NCI-H146 (cell line): ENCODE measurements at regions not wholly inside any gene's neighbourhood (a gene's known extent, or its start where the extent isn't known, plus 50 kb on each side); places are given as distances from the start of the nearest gene placed in this dataset.
"Not testable (repeated sequence)": the region's sequence is repeated elsewhere in the genome, so short reads cannot be mapped to it uniquely, and the experiment has no call there.

Source experiments
- DNase-seq: peaks from one replicate; lab custom pipeline; 2025; lab: John Stamatoyannopoulos, UW

DNA sequence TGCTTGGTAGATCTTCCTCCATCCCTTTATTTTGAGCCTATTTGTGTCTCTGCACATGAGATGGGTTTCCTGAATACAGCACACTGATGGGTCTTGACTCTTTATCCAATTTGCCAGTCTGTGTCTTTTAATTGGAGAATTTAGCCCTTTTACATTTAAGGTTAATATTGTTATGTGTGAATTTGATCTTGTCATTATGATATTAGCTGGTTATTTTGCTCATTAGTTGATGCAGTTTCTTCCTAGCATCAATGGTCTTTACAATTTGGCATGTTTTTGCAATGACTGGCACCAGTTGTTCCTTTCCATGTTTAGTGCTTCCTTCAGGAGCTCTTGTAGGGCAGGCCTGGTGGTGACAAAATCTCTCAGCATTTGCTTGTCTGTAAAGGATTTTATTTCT is 72.4 kb downstream of the HNRNPD start:
- not testable (repeated sequence) for DNase-seq

DNA sequence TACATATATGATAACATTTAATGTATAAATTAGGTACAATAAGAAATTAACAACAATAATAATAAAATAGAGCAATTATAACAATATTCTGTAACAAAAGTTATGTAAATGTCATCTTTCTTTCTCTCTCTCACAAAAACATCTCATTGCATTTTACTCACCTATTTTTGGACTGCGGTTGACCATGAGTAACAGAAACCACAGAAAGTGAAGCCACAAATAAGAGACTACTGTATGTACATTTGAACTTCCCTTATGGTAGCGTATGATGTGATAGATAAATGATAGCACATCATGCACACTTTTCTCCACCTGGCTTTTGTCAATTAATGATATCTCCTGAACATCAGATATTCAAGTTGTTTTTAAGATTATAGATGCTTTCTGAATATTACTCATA is 80.5 kb downstream of the HNRNPD start:
- DNase-seq = no peak

DNA sequence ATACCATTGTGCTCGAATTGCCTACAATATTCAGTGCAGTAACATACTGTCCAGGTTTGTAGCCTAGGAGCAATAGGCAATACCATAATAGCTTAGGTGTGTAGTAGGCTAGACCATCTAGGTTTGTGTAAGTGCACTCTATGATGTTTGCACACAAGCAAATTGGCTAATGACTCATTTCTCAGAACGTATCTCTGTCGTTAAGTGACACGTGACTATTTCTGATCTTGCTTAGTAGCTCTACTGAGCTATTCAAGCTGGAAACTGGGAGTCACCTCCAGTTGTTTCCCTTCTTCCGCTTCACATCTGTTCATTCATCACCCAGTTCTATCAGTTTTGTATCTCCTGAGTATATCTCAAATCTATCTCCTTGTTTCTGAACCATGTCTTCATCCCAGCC is 86.1 kb downstream of the HNRNPD start:
- no peak for DNase-seq

DNA sequence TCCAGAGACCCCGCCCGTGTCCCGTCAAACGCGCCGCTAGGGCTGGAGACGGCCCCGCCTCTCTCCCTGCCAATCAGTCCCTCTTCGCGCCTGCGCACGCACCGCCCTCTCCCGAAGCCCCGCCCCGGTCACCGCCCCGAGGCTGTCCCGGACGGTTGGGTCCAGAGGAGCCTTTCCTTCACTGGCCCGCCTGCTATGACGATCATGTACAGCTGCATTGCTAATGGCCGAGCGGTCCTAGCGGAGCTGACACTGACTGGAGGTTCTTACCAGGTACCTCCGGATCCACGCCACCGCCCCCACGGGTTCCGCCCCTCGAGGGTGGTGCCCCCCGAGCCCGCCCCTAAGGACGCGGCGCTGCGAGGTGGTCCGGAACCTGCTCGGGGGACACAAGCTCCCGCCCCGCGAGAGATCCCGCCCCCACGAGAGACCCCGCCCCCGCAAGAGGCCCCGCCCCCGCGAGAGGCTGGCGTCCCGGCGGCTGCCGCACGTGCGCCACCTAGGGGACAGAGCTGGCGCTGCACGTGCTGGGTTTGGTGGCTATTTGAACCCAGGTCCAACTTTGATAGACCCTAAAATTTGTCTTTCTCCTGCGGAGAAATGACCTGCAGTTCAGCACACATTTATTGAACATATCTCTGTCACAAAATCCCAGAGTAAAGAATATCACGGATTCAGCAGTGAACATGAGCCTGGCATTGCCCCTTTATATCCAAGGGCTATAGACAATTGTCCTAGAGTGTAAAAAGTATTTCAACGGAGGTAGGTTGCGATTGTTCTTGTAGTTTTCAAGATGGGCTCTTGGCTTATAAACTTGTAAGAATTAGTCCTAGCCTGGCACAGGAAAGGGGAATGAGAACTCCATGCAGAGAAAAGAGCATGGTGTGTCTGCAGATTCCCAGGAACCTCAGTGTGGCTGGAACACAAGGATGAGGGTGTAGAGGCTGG is 88.7 kb downstream of the HNRNPD start:
- peak; percentile 98 for DNase-seq

DNA sequence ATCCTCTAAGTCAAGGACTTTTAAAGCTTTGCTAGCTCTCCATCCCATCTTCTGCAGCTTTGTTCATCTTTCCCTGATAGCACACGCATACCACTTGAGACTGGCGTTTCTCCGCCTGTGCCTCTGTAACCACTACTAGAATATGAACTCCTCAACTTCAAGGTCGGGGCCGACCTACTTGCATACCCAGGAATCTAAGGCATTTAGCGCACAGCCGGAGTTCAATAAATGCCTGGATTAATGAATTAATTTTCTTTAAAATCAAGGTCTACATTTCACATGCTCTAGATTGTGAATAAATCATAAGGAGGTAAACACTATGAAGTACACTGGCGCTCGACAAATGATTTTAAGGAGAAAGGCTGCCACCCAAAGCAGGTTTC is 89.3 kb downstream of the HNRNPD start:
- DNase-seq = peak; percentile 1

DNA sequence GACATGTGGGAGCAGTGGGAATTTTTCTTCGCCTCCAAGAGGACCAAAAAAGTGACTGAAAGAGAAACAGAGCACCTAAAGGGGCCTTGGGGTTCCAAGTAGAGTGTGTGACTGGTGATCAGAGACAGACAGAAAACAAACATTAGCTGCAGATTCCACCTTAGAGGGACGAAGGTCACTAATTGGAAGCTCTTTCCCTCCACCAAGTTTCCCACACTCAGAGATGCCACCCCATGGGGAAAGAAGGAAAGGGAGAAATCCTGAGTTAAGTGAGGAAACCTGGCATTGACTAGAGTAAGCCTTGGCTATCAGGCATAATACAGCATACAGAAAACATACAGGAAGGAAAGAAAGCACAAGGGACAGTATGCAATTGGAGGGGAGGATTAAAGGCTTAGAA is 90.9 kb downstream of the HNRNPD start:
- no peak for DNase-seq

DNA sequence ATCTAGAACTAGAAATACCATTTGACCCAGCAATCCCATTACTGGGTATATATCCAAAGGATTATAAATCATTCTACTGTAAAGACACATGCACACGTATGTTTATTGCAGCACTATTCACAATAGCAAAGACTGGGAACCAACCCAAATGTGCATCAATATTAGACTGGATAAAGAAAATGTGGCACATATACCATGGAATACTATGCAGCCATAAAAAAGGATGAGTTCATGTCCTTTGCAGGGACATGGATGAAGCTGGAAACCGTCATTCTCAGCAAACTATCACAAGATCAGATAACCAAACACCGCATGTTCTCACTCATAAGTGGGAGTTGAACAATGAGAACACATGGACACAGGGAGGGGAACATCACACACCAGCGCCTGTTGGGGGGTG is 94.2 kb downstream of the HNRNPD start:
- DNase-seq = not testable (repeated sequence)

DNA sequence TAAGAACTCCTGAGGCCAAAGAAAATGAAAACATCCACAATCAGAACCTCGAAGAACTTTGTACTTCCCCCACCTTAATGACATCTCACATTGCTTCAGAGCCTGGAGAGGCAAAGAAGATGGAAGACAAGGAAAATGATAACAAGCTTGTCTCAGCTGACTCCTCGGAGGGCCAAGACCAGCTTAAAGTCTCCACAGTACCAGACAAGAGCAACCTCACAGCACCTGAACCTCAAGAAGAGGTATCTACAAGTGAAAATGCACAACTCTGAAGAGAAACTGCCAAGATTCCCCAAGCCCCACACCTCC is 97.5 kb downstream of the HNRNPD start:
- no peak for DNase-seq

DNA sequence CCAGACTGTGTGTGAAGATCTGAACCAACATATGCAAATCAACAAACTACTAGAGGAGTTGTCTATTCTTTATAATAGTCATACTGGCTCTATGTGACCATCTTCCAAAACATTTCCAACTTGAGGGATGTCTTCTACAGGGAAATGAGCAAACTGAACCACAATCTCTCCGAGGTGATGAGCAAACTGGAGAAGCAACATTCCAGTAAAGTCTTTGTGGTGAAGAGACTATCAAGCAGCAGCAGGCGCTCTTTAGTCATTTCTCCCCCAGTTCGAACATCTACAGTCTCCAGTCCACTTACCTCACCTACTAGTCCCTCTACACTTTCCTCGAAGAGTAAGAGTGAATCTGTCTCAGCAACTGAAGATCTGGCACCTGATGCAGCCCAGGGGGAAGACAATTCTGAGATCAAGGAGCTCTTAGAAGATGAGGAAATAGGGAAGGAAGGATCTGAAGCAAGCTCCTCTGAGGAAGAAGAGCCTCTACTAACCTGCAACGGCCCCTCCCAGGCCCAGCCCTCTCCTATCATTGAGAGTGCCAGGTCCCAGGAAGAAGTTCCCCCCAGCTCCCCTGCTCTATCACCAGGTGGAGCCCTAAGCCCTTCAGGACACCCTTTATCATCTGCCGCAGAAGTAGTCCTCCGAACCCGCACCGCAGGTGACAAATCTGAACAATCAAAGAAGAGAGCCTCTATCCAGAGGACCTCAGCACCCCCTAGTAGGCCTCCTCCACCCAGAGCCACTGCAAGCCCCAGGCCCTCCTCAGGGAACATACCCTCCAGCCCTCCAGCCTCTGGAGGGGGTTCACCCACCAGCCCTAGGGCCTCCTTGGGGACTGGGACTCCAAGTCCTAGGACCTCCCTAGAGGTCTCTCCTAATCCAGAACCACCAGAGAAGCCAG is 98.1 kb downstream of the HNRNPD start:
- peak; percentile 1 for DNase-seq

DNA sequence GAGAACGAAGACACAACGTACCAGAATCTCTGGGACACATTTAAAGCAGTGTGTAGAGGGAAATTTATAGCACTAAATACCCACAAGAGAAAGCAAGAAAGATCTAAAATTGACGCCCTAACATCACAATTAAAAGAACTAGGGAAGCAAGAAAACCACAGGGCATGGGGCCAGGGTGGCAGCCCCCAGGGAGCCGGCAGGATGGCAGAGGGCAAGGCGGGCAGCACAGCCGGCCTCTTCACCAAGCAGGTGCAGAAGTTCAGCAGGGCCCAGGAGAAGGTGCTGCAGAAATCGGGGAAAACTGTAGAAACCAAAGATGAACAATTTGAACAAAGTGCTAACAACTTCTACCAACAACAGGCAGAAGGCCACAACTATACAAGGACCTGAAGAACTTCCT is 99.1 kb downstream of the HNRNPD start:
- not testable (repeated sequence) for DNase-seq

DNA sequence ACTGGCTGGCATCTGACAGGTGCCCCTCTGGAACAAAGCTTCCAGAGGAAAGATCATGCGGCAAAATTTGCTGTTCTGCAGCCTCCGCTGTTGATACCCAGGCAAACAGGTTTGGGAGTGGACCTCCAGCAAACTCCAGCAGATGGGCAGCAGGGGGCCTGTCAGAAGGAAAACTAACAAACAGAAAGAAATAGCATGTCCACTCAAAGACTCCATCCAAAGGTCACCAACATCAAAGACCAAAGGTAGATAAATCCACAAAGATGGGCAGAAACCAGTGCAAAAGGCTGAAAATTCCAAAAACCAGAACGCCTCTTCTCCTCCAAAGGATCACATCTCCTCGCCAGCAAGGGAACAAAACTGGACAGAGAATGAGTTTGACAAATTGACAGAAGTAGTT is 101.3 kb downstream of the HNRNPD start:
- DNase-seq = not testable (repeated sequence)

DNA sequence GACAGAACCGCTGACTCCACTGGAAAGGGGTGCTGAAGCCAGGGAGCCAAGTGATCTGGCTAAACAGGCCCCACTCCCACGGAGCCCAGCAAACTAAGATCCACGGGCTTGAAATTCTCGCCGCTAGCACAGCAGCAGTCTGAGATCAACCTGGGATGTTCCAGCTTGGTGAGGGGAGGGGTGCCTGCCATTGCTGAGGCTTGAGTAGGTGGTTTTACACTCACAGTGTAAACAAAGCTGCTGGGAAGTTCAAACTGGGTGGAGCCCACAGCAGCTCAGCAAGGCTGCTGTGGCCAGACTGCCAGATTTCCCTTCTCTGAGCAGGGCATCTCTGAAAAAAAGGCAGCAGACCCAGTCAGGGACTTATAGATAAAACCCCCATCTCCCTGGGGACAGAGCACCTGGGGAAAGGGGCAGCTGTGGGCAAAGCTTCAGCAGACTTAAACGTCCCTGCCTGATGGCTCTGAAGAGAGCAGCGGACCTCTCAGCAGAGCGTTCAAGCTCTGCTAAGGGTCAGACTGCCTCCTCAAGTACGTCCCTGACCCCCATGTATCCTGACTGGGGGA is 101.8 kb downstream of the HNRNPD start:
- peak; percentile 24 for DNase-seq

DNA sequence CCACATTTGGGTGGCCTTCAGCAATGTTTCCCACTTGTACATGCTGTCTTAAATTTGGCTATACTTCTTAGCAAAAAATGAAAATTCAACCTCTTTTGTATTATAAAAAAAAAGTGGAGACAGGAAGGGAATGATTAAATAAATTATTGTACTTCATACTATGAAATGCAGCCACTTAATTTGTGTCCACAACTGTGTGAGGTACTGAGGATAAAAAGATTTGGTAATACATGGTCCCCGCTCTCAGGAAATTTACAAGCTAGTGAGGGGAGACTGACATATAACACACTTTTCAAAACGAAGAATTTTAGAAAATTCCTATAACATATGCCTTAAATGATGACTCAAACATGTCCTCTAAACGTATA is 105.0 kb downstream of the HNRNPD start:
- DNase-seq = no peak

DNA sequence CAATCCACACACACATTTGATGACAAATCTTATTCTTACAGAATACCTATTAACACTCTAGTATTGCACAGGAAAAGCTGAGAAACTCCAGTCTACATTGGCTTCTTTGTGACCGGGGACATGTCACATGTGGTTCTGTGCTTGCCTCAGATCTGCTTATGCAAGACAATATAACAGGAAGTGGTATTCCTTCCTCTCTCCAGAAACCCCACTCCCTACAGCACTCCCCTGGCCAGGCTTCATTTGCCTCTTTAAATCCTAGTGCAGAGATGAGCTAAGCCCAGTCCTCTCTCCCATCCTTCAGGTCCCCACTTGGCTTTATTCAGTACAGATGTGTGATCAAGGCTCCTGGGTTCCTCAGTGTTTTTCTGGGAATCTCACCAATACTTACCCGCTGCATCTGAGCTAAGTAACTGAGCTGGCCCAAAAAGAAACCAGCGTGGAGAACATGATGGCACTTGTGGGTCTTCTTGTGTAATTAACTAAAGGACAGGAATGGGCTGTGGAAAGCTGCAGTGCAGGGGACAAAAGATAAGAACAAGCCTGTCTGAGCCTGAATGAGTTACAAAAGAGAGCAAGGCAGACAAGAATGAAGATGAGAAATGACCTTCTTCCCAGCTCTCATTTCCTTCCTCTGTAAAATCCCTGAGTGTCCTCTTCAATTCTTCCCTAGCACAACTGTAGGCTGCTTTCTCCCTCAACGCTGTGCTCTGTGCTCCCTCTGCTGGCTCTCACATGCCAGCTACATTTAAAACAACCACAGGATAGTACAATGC is 105.6 kb downstream of the HNRNPD start:
- peak; percentile 48 for DNase-seq

DNA sequence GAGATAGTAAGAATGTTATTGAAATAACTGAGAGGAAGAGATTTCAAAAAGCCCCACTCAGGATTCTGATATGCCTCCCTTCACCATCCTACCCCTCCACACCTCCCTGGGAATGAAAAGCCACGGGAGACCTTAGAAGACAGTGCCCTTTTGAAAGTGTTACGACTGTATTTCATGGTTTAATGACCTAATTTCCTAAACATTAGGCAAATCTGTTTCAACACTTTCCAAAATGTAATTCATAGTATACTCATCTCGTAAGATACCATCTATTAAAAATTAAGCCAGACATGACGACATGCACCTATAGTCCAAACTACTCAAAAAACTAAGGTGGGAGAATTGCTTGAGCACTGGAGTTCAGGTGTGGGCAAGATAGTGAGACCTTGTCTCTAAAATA is 106.3 kb downstream of the HNRNPD start:
- no peak for DNase-seq

DNA sequence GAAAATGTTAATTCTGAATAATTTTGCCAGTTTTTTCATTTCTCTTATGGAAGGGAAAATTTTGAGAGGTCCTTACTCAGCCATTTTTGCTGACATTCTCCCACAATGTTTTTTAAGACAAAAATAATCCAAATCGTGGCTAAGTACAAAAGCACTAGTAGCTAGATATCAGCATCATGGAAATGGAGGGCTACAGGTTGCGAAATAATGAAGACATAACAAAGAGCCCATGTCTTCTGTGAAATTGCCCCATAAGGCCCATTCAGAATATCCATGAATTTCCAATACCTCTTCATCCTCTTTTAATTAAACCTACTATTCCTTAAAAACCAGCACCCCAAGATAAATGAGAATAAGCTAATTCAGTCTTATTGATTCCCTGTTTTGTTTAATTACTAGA is 107.4 kb downstream of the HNRNPD start:
- DNase-seq = no peak

DNA sequence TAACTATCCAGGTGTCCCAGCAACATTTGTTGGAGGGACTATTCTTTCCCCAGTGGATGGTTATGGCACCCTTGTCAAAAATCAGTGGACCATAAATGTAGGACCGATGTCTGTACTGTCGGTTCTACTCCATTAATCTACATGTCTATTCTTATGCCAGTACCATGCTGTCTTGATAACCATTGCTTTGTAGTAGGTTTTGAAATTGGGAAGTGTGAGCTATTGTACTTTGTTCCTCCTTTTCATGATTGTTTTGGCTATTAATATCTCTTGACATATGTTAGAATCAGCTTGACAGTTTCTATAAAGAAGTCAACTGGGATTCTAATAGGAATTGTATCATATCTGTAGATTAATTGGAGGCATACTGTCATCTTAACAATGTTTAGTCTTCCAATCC is 112.7 kb downstream of the HNRNPD start:
- DNase-seq = no peak

DNA sequence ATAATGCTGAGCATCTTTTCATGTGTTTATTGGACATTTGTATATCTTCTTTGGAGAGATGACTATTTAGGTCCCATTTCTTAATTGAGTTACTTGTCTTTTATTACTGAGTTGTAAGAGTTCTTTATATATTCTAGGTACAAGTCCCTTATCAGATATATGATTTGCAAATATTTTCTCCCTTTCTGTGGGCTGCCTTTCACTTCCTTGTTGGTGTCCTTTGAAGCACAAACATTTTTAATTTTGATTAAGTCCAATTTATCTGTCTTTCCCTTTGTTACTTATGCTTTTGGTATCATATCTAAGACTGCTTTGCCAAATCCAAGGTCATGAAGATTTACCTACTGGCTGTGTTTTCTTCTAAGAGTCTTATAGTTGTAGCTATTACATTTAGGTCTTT is 113.2 kb downstream of the HNRNPD start:
- DNase-seq = no peak

DNA sequence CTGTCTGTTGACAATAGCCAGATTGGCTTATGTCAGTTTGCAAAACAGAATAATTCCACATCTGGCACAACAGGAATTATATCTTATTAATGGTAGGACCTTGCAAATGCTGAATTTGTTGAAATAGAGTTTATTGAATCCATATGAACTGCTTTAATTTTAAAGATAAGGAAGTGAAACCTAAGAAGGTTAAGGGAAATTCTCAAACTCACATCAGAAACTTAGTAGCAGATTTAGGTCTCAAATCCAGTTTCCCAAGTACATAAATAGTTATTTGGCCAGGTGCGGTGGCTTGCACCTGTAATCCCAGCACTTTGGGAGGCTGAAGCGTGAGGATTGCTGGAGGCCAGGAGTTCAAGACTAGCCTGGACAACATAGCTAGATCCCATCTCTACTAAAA is 117.1 kb downstream of the HNRNPD start:
- DNase-seq = no peak

DNA sequence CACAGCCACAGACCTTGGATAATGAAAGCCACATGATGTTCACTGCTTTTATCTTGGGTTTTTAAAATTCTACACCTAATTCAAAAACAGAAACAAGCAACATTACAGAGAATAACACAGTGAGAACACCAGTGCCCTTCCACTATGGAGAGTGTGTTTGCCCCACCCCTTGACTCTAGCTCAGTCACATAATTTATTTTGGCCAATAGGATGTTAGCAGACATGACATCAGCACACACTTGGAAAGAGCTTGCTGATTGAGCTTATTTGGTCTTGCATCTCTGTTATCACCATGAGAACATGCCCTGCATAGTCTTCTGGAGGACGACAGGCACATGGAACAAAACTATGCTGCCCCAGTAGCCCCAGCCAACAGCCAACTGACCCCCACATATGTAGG is 118.1 kb downstream of the HNRNPD start:
- no peak for DNase-seq

DNA sequence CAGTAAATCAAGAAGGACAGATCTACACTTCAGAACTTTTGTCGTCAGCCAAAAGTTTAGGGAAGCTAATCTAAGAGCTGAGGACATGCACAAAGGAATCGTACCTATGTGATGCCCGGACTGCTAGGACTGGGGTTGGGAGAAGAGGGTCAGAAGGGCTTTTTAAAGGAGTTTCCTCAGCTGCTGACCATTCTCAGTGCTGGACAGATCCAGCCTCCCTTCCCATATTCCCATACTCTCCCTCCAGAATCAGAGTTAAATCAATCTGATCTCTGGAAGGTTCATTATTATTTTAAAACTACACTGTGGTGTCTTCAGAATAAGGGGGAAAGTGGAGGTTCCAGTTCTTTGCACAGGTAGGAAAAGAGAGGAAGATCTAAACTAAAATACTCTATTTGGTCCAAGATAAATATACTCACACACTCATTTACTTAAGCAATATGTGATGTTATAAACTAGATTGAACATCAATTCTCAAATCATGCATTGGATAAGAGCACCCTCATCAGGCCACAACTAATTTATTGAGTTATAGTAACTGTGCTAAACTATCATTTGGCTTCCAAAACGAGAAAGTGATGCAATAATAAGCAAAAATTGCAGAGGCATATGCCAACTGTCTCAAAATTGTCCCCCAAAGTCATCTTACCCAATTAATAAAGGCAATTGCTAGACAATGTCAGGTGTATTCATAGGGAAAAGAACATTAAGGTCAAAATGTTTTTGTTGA is 124.7 kb downstream of the HNRNPD start:
- DNase-seq = no peak
